ENCODE measurements at regions not wholly inside any gene's neighbourhood (a gene's known extent, or its start where the extent isn't known, plus 50 kb on each side); places are given as distances from the start of the nearest gene placed in this dataset.

GRCh38 chr1:244349581-244350001 lies 102.1 kb downstream of the ADSS2 start:
- H3K36me3 ChIP-seq (ENCODE audit: control insufficient read depth, insufficient read depth, low read length) = no peaks in the 10 kb centered on the region
- BruUV-seq (replicated peaks) = no TSS peak
- peaks cover 21% of the 10 kb centered on the region for H3K4me1 ChIP-seq
- Mint-ChIP-seq H3K27ac (ENCODE audit: unreplicated experiment) (no peak overlapping the region), H3K27me3 (ENCODE audit: insufficient read depth, unreplicated experiment) (no peaks in the 10 kb centered on the region), H3K4me1 (ENCODE audit: low read depth, unreplicated experiment) (peaks cover 27% of the 10 kb centered on the region), H3K36me3 (ENCODE audit: insufficient read depth, unreplicated experiment) (no peaks in the 10 kb centered on the region), H3K9me3 (ENCODE audit: unreplicated experiment) (no peaks in the 10 kb centered on the region), H3K4me3 (ENCODE audit: unreplicated experiment) (no peak overlapping the region)
- ChIA-PET CTCF (no interaction called here), POLR2A (no interaction called here)
- no peak for TF ChIP-seq CTCF (IDR thresholded peaks at IDR 0.05; ENCODE audit: insufficient read depth in 1 of 2, low read depth in 1 of 2, low read length in 1 of 2, severe bottlenecking in 1 of 2, unreplicated experiment in 1 of 2)
- intact Hi-C loops (cut with micrococcal nuclease; ENCODE audit: unreplicated experiment) = no loop called here
- H3K27me3 ChIP-seq (replicated peaks; ENCODE audit: control insufficient read depth, insufficient read depth, low read length) = no peaks in the 10 kb centered on the region
- no peaks in the 10 kb centered on the region; the same call in 1 of the 2 replicates for H3K9me3 ChIP-seq
- DNase-seq = no peak
- H3K4me3 ChIP-seq (ENCODE audit: low read depth, low read length) = no peak overlapping the region

GRCh38 chr1:244350027-244350426 lies 101.7 kb downstream of the ADSS2 start:
- H3K4me3 Mint-ChIP-seq (ENCODE audit: unreplicated experiment) = no peak overlapping the region

GRCh38 chr1:244352156-244352830 lies 99.4 kb downstream of the ADSS2 start:
- peaks cover 12% of the 10 kb centered on the region for H3K4me1 ChIP-seq
- no peak for TF ChIP-seq CTCF (IDR thresholded peaks at IDR 0.05; ENCODE audit: insufficient read depth in 1 of 2, low read depth in 1 of 2, low read length in 1 of 2, severe bottlenecking in 1 of 2, unreplicated experiment in 1 of 2)
- H3K9me3 ChIP-seq = peaks cover 3% of the 10 kb centered on the region; the same call in 1 of the 2 replicates
- Mint-ChIP-seq H3K36me3 (ENCODE audit: insufficient read depth, unreplicated experiment) (no peaks in the 10 kb centered on the region), H3K27me3 (ENCODE audit: insufficient read depth, unreplicated experiment) (no peaks in the 10 kb centered on the region), H3K4me1 (ENCODE audit: low read depth, unreplicated experiment) (peaks cover 11% of the 10 kb centered on the region), H3K9me3 (ENCODE audit: unreplicated experiment) (no peaks in the 10 kb centered on the region), H3K4me3 (ENCODE audit: unreplicated experiment) (no peak overlapping the region), H3K27ac (ENCODE audit: unreplicated experiment) (no peak overlapping the region)
- intact Hi-C loops (cut with micrococcal nuclease; ENCODE audit: unreplicated experiment) = no loop called here
- no peaks in the 10 kb centered on the region for H3K36me3 ChIP-seq (ENCODE audit: control insufficient read depth, insufficient read depth, low read length)
- H3K27me3 ChIP-seq (replicated peaks; ENCODE audit: control insufficient read depth, insufficient read depth, low read length) = no peaks in the 10 kb centered on the region
- no peak for DNase-seq
- no TSS peak for BruUV-seq (replicated peaks)
- CTCF ChIA-PET = no interaction called here
- H3K4me3 ChIP-seq (ENCODE audit: low read depth, low read length) = no peak overlapping the region
- POLR2A ChIA-PET = no interaction called here

More at GRCh38 chr1:244350027-244350426, 101.7 kb downstream of the ADSS2 start:
- CTCF ChIA-PET = no interaction called here
- intact Hi-C loops (cut with micrococcal nuclease; ENCODE audit: unreplicated experiment) = no loop called here
- Histone ChIP-seq H3K4me1 (peaks cover 21% of the 10 kb centered on the region), H3K36me3 (ENCODE audit: control insufficient read depth, insufficient read depth, low read length) (no peaks in the 10 kb centered on the region), H3K4me3 (ENCODE audit: low read depth, low read length) (no peak overlapping the region), H3K9me3 (no peaks in the 10 kb centered on the region; the same call in 1 of the 2 replicates), H3K27me3 (replicated peaks; ENCODE audit: control insufficient read depth, insufficient read depth, low read length) (no peaks in the 10 kb centered on the region)
- Mint-ChIP-seq H3K27me3 (ENCODE audit: insufficient read depth, unreplicated experiment) (no peaks in the 10 kb centered on the region), H3K4me1 (ENCODE audit: low read depth, unreplicated experiment) (peaks cover 27% of the 10 kb centered on the region), H3K27ac (ENCODE audit: unreplicated experiment) (no peak overlapping the region), H3K36me3 (ENCODE audit: insufficient read depth, unreplicated experiment) (no peaks in the 10 kb centered on the region), H3K9me3 (ENCODE audit: unreplicated experiment) (no peaks in the 10 kb centered on the region)
- POLR2A ChIA-PET = no interaction called here
- DNase-seq = no peak
- TF ChIP-seq CTCF (IDR thresholded peaks at IDR 0.05; ENCODE audit: insufficient read depth in 1 of 2, low read depth in 1 of 2, low read length in 1 of 2, severe bottlenecking in 1 of 2, unreplicated experiment in 1 of 2) = no peak
- BruUV-seq (replicated peaks) = no TSS peak

Data from Caco-2 (cell line).